HepG2 (cell line): ENCODE measurements at regions not wholly inside any gene's neighbourhood (a gene's known extent, or its start where the extent isn't known, plus 50 kb on each side); places are given as distances from the start of the nearest gene placed in this dataset.

Experiments
- MLX ChIP-seq: IDR thresholded peaks from 2 replicates; pipeline ENCODE4 v1.6.1; 2016
- ZFP36L2 ChIP-seq: sonication (generic); formaldehyde crosslinking; IDR thresholded peaks from 2 replicates; pipeline ENCODE4 v1.4.0; 2020; ENCODE audit warnings: missing genetic modification reagents

GRCh38 chr14:81751198-81751597 is 217.5 kb upstream of the SEL1L start:
- no peak for TF ChIP-seq MLX (CRISPR knock-in tag)
- no peak for TF ChIP-seq ZFP36L2 (CRISPR knock-in tag)
